WTC11 (cell line): ENCODE measurements at regions not wholly inside any gene's neighbourhood (a gene's known extent, or its start where the extent isn't known, plus 50 kb on each side); places are given as distances from the start of the nearest gene placed in this dataset.

Experiments used
- ATAC-seq: fragments of 200-7000 bp; cut with Tn5 transposase; 2 replicates; pipeline ENCODE4 v1.10.0; 2021; ENCODE audit warnings: mild to moderate bottlenecking, moderate library complexity
- CTCF ChIA-PET: fragments of 300-600 bp; sonication (Branson Sonifier 250); formaldehyde crosslinking; loops from one replicate; lab custom pipeline; 2021; ENCODE audit warnings: antibody characterized with exemption; lab: Charles Lee
- POLR2A ChIA-PET: fragments of 350-600 bp; sonication (Branson Sonifier 250); formaldehyde crosslinking; loops from one replicate; lab custom pipeline; 2021; ENCODE audit warnings: antibody characterized with exemption; lab: Charles Lee
- DNase-seq: peaks from one replicate; pipeline ENCODE4 v3.0.0; 2021; ENCODE audit warnings: low spot score
- H3K27ac Mint-ChIP-seq: 2 replicates; pipeline ENCODE4 v1.8.0; 2021; ENCODE audit warnings: mixed read lengths
- H3K27me3 Mint-ChIP-seq: 2 replicates; pipeline ENCODE4 v1.8.0; 2021; ENCODE audit warnings: low read depth, mild to moderate bottlenecking, moderate library complexity, mixed read lengths
- H3K36me3 Mint-ChIP-seq: 2 replicates; pipeline ENCODE4 v1.8.0; 2021; ENCODE audit warnings: mixed read lengths
- H3K4me1 Mint-ChIP-seq: 2 replicates; pipeline ENCODE4 v1.8.0; 2022; ENCODE audit warnings: mixed read lengths
- H3K4me3 Mint-ChIP-seq: 2 replicates; pipeline ENCODE4 v1.8.0; 2021; ENCODE audit warnings: mild to moderate bottlenecking, moderate library complexity, mixed read lengths
- H3K9me3 Mint-ChIP-seq: 2 replicates; pipeline ENCODE4 v1.8.0; 2021; ENCODE audit warnings: mixed read lengths
- AFF4 ChIP-seq: sonication (generic); formaldehyde crosslinking; IDR thresholded peaks from 2 replicates; pipeline ENCODE4 v1.8.1; 2023; ENCODE audit warnings: mild to moderate bottlenecking, missing genetic modification reagents, borderline replicate concordance
- AR ChIP-seq: fragments of 250-450 bp; sonication (Bioruptor Pico); IDR thresholded peaks from 2 replicates; pipeline ENCODE4 v1.9.0; 2021; ENCODE audit warnings: mild to moderate bottlenecking
- CBFB ChIP-seq: sonication (generic); formaldehyde crosslinking; IDR thresholded peaks from 2 replicates; pipeline ENCODE4 v1.8.1; 2022; ENCODE audit warnings: mild to moderate bottlenecking, low read depth, missing genetic modification reagents
- CDX4 ChIP-seq: fragments of 250-450 bp; sonication (Bioruptor Pico); IDR thresholded peaks from 2 replicates; pipeline ENCODE4 v1.9.0; 2021; ENCODE audit warnings: moderate library complexity, mild to moderate bottlenecking, inconsistent platforms, borderline replicate concordance
- ELF4 ChIP-seq: sonication (generic); formaldehyde crosslinking; IDR thresholded peaks from 2 replicates; pipeline ENCODE4 v1.8.1; 2022; ENCODE audit warnings: low read depth, mild to moderate bottlenecking, moderate library complexity, missing genetic modification reagents
- ETV6 ChIP-seq: sonication (generic); formaldehyde crosslinking; IDR thresholded peaks from 2 replicates; pipeline ENCODE4 v1.8.1; 2022; ENCODE audit warnings: mild to moderate bottlenecking, missing genetic modification reagents
- FOXJ3 ChIP-seq: sonication (generic); formaldehyde crosslinking; IDR thresholded peaks from 2 replicates; pipeline ENCODE4 v1.9.0; 2021; ENCODE audit warnings: missing genetic modification reagents, mild to moderate bottlenecking, borderline replicate concordance
- GABPB1 ChIP-seq: sonication (generic); formaldehyde crosslinking; IDR thresholded peaks from 2 replicates; pipeline ENCODE4 v1.8.1; 2023; ENCODE audit warnings: mild to moderate bottlenecking, missing genetic modification reagents
- HMGXB4 ChIP-seq: sonication (generic); formaldehyde crosslinking; IDR thresholded peaks from 2 replicates; pipeline ENCODE4 v1.8.1; 2023; ENCODE audit warnings: mild to moderate bottlenecking, moderate library complexity, missing genetic modification reagents
- IRF1 ChIP-seq: sonication (generic); formaldehyde crosslinking; IDR thresholded peaks from 2 replicates; pipeline ENCODE4 v1.8.0; 2023; ENCODE audit warnings: missing genetic modification reagents
- JUN ChIP-seq: sonication (generic); formaldehyde crosslinking; IDR thresholded peaks from 2 replicates; pipeline ENCODE4 v1.8.0; 2023; ENCODE audit warnings: mild to moderate bottlenecking, missing genetic modification reagents
- KAT7 ChIP-seq: sonication (generic); formaldehyde crosslinking; IDR thresholded peaks from 2 replicates; pipeline ENCODE4 v1.8.1; 2023; ENCODE audit warnings: missing genetic modification reagents, mild to moderate bottlenecking, borderline replicate concordance
- NFE2L1 ChIP-seq: sonication (generic); formaldehyde crosslinking; IDR thresholded peaks from 2 replicates; pipeline ENCODE4 v1.8.1; 2023; ENCODE audit warnings: missing genetic modification reagents
- TCF7 ChIP-seq: sonication (generic); formaldehyde crosslinking; IDR thresholded peaks from 2 replicates; pipeline ENCODE4 v1.8.0; 2022; ENCODE audit warnings: mild to moderate bottlenecking, low read depth, missing genetic modification reagents, moderate library complexity
- ZBTB43 ChIP-seq: sonication (generic); formaldehyde crosslinking; IDR thresholded peaks from 2 replicates; pipeline ENCODE4 v1.8.1; 2023; ENCODE audit warnings: mild to moderate bottlenecking, missing genetic modification reagents
- ZNF121 ChIP-seq: sonication (generic); formaldehyde crosslinking; IDR thresholded peaks from 2 replicates; pipeline ENCODE4 v1.8.0; 2023; ENCODE audit warnings: missing genetic modification reagents
- ZNF317 ChIP-seq: sonication (generic); formaldehyde crosslinking; IDR thresholded peaks from 2 replicates; pipeline ENCODE4 v1.8.1; 2023; ENCODE audit warnings: low read depth, mild to moderate bottlenecking, moderate library complexity, missing genetic modification reagents, borderline replicate concordance
- ZSCAN18 ChIP-seq: fragments of 250-450 bp; sonication (Bioruptor Pico); IDR thresholded peaks from 2 replicates; pipeline ENCODE4 v2.1.2; 2022; ENCODE audit warnings: mild to moderate bottlenecking, moderate library complexity

GRCh38 chr10:100645613-100646392 lies 99.6 kb upstream of the PAX2 start:
- H3K27me3 Mint-ChIP-seq = peaks cover 30% of the 10 kb centered on the region
- CTCF ChIA-PET = no interaction called here
- no peak; the same call in 1 of the 2 replicates for ATAC-seq

GRCh38 chr10:100647928-100648327 lies 97.5 kb upstream of the PAX2 start:
- Mint-ChIP-seq H3K27me3 (peaks cover 33% of the 10 kb centered on the region), H3K9me3 (peaks cover 3% of the 10 kb centered on the region; the same call in 1 of the 2 replicates), H3K4me3 (no peak overlapping the region), H3K36me3 (no peaks in the 10 kb centered on the region), H3K4me1 (peaks cover 27% of the 10 kb centered on the region), H3K27ac (no peak overlapping the region)
- CTCF ChIA-PET = interaction anchor here (0.7 kb wide), 1 partner anchor 164 kb away, joined by 4 read pairs; no protein-coding TSS in a partner anchor
- POLR2A ChIA-PET = no interaction called here
- no peak for DNase-seq
- ATAC-seq = no peak
- TF ChIP-seq ZNF121 (CRISPR knock-in tag) = no peak
- no peak for TF ChIP-seq ZNF317 (CRISPR knock-in tag)
- TF ChIP-seq CDX4 = no peak
- TF ChIP-seq TCF7 (CRISPR knock-in tag) = no peak
- TF ChIP-seq IRF1 (CRISPR knock-in tag) = no peak
- TF ChIP-seq AR (CRISPR knock-in tag) = no peak
- no peak for TF ChIP-seq JUN (CRISPR knock-in tag)

More at GRCh38 chr10:100645613-100646392, 99.6 kb upstream of the PAX2 start:
- Mint-ChIP-seq H3K4me3 (no peak overlapping the region), H3K4me1 (peaks cover 41% of the 10 kb centered on the region), H3K9me3 (peaks cover 3% of the 10 kb centered on the region; the same call in 1 of the 2 replicates), H3K36me3 (no peaks in the 10 kb centered on the region), H3K27ac (no peak overlapping the region)
- TF ChIP-seq CBFB (CRISPR knock-in tag) = no peak
- TF ChIP-seq AFF4 = no peak
- POLR2A ChIA-PET = interaction anchor here (0.6 kb wide), 2 partner anchors 53 to 98 kb away, joined by 3 to 4 read pairs; no protein-coding TSS in a partner anchor
- DNase-seq = no peak

GRCh38 chr10:100650693-100651092 lies 94.7 kb upstream of the PAX2 start:
- ChIA-PET CTCF (no interaction called here), POLR2A (no interaction called here)
- Mint-ChIP-seq H3K4me1 (peaks cover 28% of the 10 kb centered on the region), H3K27ac (no peak overlapping the region), H3K27me3 (peaks cover 49% of the 10 kb centered on the region), H3K9me3 (peaks cover 3% of the 10 kb centered on the region; the same call in 1 of the 2 replicates), H3K4me3 (no peak overlapping the region), H3K36me3 (no peaks in the 10 kb centered on the region)
- ATAC-seq (no peak), DNase-seq (no peak)
- TF ChIP-seq FOXJ3 (CRISPR knock-in tag) (no peak), ZSCAN18 (CRISPR knock-in tag) (no peak), KAT7 (CRISPR knock-in tag) (no peak), ZBTB43 (no peak), NFE2L1 (CRISPR knock-in tag) (no peak), ELF4 (CRISPR knock-in tag) (no peak), GABPB1 (CRISPR knock-in tag) (no peak), HMGXB4 (CRISPR knock-in tag) (no peak), ETV6 (CRISPR knock-in tag) (no peak)
